GM20431 (cell line): ENCODE measurements at regions not wholly inside any gene's neighbourhood (a gene's known extent, or its start where the extent isn't known, plus 50 kb on each side); places are given as distances from the start of the nearest gene placed in this dataset.

ENCODE experiments used
- in situ Hi-C: fragments of 300-500 bp; cut with MseI, MboI; formaldehyde crosslinking; loops from one replicate; pipeline ENCODE4 v1.15.0; 2020; ENCODE audit warnings: low sequenced_read_pairs; ENCODE audit not compliant: unreplicated experiment

DNA sequence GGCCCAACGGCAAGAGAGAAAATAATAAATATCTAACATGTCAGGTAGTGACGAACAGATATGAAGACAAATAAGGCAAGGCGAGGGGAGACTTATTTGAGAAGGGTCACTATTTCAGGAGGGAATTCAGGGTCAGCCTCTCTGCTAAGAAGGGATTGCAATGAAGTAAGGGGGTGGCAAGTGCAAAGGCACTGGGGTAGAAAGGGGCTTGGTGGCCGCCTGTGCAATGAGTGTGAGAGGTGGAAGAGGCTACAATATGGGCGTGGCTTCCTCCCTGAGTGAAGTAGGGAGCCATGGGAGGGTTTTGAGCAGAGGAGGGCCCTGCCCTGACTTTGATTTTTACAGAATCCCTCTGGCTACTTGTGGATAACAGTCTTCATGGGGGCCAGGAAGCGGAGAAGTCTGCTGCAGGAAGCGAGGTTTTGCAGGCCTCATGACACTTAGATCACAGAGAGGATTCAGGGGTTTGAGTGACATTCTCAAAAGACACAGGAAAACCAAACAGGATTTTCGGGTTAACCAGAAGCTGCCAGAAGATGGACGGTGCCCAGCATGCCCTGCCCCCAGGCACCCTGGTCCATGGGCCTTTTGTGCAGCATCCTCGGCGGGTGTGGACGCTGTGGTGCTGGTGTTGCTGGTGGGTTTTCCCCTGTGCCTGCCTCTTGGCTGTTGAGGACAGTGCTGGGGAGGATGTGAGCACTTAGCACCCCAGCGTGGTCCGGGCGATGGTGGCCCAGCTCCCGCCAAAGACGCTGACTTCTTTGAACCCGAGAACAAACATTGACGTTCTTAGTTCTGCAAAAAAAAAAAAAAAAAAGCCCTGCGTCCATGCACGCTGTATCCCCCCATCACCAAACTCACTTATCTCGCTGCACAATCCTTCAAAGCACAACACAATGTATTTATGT lies 124.2 kb upstream of the PTPN1 start:
- in situ Hi-C loops, result no loop called here

DNA sequence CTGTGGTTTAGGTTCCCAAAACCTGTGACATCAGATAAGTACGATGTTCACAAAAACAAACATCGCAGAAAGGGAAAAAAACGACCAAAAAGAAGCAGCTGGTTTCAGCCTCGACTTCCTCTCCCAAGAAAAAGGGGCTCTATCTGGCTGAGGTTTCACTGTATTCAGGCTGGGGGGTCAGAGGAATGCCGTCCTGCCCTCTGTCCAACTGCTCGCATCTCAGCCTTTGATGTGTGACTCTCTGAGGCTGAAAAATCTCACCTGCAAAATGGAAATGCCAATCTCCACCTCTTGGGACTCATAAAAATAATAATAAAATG lies 123.6 kb upstream of the PTPN1 start:
- in situ Hi-C loops, result no loop called here

DNA sequence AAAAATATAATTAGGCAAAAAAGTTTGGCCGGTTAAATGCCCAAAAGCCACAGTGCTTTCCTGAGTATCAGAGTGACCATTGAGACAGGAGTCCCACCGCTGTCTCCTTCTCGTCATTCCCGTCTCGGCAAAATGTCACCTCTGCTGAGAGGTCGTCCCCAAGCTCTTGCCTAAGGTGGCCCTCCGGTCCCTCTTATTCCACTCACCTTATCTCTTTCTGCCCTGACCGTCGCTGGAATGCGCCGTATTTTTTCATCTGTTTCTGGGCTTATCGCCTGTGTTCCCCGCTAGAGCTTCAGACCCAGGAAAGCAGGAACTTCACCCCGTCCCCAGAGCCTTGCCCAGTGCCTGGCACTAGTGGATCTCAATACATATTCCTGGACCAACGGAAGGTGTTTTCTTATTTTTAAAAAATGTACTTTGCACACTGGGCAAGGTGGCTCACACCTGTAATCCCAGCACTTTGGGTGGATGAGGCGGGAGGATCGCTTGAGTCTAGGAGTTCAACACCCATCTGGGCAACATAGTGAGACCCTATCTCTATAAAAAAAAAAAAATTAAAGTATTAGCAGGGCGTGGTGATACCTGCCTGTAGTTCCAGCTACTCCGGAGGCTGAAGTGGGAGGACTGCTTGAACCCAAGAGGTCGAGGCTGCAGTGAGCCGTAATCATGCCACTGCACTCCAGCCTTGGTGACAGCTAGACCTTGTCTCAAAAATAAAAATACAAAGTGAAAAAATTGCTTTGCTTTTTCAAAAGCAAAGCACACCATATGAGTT lies 122.8 kb upstream of the PTPN1 start:
- in situ Hi-C loops, result no loop called here

DNA sequence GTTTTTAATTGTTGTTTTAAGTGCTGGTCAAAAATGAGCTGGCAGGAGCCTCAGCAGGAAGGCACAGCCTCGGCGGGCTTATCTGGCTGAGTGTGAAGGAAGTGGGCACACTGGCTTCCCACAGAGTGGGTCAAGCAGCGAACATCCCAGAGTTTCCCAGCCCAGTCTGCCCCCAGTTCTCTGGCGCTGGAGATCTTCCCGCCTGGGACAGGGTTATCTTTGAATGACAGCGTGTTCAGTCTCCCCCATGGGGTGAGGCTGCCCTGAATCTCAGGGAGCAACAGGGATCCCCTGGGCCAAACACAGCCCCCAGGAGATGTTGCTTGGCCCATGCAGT lies 122.2 kb upstream of the PTPN1 start:
- in situ Hi-C loops, result no loop called here

DNA sequence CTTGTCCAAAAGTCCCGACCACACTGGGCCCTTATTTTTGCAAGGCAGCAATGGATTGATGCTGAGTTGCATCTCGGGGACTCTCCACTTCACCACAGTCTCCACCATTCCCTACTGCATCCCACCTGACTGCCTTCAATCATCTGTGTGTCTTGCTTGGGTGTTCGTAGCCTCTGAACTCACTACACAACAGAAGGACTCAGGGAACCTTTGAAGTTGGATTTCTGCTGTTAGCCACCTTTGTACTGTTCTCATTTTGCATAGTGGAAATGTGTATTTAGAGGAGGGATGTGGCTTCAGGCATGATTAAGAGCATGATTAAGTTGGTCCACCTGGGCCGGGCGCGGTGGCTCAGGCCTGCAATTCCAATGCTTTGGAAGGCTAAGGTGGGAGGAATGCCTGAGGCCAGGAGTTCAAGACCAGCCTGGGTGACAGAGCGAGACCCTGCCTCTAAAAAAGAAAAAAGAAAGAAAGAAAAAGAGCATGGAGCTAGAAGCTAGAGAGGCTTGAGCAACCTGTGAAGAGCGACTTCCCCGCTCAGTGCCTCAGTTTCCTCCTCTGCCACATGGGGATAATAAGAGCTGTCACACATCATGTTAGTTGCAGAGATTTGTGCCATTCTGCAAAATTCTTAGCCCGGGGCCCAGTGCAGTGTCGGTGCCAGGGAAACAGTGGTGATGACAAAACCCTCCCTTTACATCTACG lies 121.3 kb upstream of the PTPN1 start:
- in situ Hi-C loops, result no loop called here

DNA sequence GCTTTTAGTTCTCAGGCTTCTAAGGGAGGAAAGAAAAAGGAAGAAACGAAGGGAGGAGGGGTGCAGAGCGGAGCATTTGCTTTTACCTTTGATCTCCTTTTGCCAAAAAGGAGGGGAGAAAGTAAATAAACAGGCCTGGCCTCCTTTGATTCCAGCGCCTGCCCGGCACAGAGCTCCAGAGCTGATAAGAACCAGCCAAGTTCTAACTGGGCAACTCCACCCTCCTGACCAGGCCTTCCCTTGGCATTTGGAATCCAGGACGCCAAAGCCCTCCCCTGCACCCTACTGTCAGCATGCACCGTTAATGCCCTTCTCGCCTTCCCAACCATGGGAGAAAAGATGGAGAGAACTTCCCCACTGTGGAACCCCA lies 120.8 kb upstream of the PTPN1 start:
- in situ Hi-C loops, result no loop called here

DNA sequence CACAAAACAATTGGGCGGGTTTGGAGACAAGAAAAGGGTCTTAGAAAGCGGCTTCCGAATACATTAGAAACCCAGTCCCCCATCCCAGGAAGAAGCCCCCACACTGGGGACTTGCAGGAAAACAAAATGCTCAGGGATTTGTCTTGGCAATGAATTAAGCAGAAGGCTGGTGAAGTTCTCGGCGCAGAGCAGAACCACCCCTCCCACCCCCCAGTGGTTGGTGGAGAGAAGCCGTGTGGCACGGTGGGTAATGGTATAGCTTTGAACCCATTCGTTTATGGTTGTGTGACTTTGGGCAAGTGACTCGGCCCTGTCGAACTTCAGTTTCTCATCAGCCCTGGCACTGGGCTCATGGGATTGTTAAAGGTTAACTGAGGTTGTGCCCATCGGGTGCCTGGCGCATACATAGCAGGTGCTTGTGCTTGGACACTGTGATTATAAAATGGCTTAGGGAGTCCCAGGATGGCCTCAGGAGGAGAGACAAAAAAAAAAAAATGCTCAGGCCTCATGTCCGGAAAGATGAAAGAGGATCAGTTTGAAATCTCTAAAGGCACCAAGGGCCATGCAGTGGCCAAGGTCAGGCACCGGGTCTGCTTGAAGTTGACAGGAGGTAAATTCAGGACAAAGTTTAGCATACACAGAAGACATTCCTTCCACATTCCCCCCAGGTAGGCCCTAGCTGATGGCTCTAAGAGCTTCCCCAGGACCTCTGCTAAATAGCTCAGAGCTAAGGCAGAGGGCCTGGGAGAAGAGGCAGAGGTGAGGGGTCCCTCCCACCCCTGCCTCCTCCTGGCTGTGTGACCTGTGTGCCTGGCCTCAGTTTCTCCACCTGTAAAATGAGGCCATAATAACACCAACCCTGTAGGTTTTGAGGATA lies 120.1 kb upstream of the PTPN1 start:
- in situ Hi-C loops, result no loop called here

DNA sequence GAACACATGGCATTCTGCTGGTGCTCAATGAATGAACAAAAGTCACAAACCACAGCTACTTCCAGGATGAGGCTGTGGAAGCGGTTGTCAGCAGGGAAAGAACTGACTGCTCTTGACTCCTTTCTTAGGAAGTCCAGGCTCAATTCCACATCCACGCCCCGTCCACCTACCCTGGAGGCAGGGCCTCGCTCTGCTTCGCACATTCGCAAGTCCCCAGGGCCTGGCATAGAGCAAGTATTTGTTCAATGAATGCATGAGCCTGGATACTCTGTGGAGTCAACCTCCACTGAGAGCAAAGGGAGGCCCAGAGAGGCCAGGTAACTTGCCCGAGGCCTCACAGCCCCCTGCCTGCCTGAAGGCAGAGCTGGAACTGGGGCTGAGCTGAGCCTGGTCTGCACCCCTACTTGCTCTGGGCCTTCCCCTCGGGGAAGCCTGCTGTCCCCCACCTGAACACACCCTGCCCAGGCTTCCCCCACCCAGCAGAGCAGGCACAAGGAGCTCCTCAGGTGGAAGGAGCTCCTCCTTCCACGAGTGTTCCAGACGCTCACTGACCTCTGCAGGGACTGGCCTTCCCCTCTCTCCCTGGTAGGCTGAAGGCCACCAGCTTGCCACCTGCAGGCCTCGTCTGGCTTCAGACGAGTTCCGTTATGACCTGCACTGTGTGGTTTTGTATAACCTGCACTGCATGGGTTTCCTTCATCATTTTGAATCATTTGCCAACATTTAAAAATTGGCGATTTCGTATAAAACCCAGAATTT lies 119.3 kb upstream of the PTPN1 start:
- in situ Hi-C loops, result no loop called here

DNA sequence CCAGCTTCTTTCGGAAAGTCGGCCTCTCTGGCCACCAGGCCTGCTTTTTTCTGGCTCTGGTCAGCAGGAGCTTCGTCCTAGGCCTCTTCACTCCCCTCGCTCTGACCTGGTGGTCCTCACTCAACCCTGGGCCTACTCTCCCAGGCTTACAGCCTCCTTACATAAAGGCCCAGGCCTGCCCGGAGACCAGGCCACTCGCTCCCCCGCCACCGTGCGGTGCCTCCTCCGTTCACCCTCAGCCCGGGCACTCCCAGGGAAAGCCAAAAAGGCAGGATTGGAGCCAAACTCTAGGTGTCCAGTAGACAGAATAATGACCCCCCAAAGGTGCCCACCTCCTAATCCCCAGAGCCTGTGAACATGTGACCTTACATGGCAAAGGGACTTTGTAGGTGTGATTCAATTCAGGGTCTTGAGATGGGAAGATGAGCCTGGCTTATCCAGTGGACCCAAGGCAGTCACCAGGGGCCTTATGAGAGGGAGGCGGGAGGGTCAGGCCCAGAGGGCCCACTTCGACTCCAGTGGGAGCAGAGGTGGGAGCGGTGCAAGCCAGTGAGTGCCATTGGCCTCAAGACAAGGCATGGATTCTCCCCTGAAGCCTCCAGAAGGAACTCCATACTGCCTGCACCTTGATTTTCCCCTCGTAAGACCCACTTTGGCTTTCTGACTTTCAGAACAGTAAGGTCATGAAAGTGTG lies 118.6 kb upstream of the PTPN1 start:
- in situ Hi-C loops, result no loop called here

DNA sequence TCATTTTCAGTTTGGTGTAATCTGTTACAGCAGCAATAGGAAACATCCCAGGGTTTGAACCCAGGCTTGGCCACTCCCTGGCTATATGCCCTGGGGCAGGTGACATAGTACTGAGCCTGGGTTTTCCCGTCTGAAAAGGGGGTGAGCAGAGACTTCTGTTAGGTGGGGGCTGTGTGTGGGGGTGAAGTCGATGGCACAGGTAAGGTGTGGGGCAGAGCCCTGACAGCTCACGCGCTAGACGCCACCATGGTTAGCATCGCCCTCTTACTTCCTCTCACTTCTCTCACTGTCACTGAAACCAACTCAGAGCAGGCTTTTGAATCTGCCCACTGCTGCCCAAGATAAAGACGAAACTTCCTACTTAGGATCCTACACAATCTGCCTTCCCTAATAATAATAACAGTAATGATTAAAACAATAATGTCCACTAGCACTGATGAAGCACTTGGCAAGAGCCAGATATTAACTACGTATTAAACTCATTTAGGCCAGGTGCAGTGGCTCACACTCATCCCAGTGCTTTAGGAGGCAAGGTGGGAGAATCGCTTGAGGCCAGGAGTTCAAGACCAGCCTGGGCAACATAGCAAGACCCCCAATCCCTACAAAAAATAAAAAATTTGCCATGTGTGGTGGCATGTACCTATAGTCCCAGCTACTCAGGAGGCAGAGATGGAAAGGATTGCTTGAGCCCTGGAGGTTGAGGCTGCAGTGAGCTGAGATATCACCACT lies 117.9 kb upstream of the PTPN1 start:
- in situ Hi-C loops, result no loop called here

DNA sequence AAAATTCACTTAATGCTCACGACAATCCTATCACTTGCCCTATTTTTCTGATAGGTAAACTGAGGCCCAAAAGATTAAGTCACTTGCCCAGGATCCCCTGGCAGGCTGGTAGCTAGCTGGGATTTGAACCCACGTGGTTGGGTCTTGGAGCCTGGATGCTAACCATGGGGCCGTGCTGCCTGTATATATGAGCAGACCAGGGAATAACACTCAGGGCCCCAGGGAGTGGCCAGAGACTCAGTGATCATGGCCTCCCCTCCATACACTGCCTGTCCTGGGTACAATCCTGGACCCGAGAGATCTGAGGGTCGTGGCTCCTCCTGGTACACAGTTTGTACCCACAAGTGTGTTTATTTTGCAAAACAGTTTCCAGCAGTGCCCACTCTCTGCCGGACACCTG lies 116.9 kb upstream of the PTPN1 start:
- in situ Hi-C loops, result no loop called here

DNA sequence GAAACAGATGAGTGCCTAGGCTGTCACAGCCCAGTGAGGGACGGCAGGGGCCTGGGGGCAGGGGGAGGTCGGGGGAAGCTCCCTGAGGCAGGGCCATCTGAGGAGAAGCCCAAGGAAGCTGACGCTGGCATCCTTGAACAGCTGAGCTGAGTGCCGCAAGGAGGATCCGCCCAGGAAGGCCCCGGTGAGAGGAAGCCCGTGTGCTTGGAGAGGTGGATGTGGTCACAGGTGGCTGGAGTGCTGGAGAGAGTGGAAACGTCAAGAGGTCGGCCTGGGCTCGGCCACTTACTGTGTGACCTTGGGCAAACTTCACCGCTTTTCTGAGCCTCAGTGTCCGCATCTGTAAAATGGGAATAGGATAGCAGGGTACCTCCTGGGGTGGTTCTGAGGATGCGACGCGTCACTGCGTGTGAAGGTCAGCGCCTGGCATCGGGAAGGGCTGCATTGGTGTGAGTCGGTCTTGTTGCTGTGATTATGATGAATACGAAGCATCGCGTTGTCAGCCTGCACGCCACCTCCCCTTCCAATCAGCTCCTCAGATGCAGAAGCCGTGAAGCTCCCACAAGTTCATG lies 116.1 kb upstream of the PTPN1 start:
- in situ Hi-C loops, result no loop called here

DNA sequence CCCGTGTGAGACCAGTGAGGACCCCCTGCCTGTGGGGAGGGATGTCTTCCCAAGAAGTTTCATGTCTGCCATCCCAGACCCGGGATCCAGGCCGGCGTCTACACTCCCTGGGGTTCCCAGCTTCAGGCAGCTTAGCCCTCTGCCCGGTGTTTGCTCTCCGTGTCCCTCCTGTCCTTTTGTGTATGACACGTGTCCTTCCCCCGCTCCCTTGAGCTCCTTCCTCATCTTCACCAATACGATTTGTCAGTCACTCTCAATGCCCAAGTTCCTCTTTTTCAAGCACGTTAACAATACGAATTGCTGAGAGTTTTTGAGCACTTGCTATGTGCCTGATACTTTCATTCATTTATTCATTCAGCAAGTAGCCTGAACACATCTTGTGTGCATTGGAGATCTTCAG lies 115.6 kb upstream of the PTPN1 start:
- in situ Hi-C loops, result no loop called here

DNA sequence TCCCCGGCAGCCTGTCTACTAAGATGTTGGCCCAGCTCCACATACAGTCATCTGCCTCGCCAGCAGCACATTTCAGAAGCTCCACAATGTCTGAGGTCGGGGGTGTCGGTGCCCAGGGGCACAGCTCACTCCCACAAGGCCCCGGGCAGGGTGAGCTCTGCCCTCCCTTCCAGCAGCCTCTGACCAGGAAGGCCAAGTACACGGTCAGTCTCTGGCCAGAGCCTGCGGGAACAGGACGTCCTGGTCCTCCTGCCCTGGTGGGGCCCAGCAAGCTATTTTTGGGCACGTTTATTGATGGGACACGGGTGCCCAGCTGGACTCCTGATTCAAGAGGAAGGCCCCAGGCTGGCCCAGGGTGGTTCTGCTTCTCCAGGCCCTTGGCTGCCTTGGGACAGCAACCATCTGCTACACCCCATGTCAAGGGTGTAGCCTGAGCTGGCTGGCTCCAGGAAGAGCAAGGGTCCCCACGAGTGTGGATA lies 114.9 kb upstream of the PTPN1 start:
- in situ Hi-C loops, result no loop called here

DNA sequence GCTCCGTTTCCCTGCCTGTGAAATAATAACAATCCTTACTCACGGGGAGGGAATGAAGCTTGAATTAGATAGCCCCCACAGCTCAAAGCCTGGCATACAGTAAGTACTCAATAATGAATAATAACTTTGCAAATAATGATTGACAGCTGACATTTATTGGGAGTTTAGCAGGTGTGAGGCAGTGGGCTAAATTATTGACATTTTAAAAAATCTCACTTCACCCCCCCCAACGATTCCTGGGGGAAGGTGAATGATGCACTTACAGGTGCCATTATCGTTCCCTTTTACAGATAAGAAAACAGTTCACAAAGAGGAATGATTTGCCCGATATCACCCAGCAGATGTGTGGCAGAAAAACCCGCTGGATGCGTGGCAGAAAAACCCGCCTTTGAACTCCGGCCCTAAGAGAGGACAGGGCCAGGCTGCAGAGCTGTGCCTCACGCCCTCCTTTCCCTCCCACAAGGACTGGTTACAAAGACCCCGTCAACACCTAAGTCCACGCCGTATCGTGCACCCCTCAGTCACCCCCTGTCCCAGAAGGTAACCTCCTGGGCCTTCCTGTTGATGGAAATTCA lies 114.2 kb upstream of the PTPN1 start:
- in situ Hi-C loops, result no loop called here

DNA sequence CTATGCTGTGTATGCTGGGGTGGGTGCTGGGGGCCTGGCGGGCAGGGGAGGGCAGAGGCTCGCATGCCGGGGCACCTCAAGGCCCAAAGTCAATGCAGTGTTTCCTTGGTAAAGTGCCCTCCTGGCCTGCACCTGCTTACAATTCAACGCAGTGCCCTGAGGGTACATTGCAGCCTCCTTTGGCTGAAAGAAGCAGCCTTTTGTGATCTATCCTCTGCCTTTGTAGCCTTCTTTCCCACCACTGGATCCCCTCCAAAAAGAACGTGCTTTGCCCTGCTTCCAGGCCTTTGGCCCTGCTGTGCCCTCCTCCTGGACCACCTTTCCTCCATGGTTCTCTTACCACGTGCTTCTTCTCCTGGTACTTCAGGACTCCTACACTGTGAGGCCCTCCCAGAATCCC lies 113.6 kb upstream of the PTPN1 start:
- in situ Hi-C loops, result no loop called here

DNA sequence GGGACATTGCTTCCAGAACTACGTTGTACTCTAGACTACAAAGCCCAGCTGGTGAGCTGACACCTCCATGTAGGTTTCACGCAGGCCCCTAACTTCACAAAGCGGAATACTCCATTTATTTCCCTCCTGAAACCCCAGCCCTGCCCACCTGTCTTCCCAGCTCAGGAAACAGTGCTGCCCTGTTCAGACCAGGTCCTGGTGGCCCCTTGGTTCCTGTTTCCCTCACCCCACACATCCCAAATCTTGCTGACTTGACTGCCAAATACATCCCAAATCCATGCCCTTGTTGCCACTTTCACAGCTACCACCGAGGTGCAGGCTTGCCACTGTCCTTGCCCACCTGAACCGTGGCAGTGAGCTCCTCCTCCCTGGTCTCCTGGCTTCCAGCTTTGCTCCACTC lies 113.1 kb upstream of the PTPN1 start:
- in situ Hi-C loops, result no loop called here

DNA sequence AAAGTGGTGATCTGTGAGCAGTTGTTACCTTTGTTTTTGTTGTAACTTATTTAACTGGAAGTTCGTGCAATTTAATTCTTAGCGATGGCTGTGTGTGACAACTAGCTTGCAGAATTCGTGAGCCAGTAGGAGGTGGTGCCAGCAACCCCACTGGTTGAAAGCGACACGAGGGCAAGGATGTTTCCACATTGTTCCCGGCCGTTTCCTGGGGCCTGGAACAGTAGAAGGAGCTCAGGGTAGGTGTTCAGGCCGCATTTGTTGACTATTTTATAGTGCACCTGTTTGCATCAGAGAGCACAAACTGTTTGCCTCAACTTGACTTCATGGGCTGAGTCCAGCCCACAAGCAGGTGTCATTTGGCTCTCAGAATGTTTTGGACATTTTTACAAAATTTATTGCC lies 112.1 kb upstream of the PTPN1 start:
- in situ Hi-C loops, result no loop called here
